ENCODE measurements at regions not wholly inside any gene's neighbourhood (a gene's known extent, or its start where the extent isn't known, plus 50 kb on each side); places are given as distances from the start of the nearest gene placed in this dataset.

DNA sequence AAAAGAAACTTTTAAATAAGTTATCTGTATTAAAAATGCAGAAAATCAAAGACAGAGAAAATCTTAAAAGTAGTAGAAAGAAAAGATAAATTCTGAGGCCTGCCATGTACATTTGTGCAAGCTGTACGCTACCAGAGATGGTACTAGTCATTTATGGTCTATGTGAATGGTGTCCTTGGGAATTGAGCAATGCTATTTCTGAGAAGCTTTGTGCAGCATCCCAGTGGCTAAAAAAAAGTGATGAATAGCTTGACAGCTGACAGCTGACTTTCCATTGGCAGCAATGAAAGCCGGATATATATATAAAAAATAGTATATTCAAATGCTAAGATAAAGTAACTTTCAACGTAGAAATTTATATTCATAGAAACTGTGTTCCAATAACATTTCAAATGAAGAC is 58.8 kb upstream of the KCTD3 start:
- TF ChIP-seq, protein P1, sequence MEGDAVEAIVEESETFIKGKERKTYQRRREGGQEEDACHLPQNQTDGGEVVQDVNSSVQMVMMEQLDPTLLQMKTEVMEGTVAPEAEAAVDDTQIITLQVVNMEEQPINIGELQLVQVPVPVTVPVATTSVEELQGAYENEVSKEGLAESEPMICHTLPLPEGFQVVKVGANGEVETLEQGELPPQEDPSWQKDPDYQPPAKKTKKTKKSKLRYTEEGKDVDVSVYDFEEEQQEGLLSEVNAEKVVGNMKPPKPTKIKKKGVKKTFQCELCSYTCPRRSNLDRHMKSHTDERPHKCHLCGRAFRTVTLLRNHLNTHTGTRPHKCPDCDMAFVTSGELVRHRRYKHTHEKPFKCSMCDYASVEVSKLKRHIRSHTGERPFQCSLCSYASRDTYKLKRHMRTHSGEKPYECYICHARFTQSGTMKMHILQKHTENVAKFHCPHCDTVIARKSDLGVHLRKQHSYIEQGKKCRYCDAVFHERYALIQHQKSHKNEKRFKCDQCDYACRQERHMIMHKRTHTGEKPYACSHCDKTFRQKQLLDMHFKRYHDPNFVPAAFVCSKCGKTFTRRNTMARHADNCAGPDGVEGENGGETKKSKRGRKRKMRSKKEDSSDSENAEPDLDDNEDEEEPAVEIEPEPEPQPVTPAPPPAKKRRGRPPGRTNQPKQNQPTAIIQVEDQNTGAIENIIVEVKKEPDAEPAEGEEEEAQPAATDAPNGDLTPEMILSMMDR (IDR thresholded peaks at IDR 0.05) = no peak
- TF ChIP-seq POLR2A (IDR thresholded peaks at IDR 0.05) = no peak

Measured in adrenal gland (tissue), 5 donors.